ENCODE measurements at regions not wholly inside any gene's neighbourhood (a gene's known extent, or its start where the extent isn't known, plus 50 kb on each side); places are given as distances from the start of the nearest gene placed in this dataset.
A peak's percentile ranks its signal among the peaks of the same experiment; 100 is the strongest.

GRCh38 chr9:3629495-3629894 lies 103.7 kb upstream of the RFX3 start:
- H3K27ac ChIP-seq (ENCODE audit: low read length): no peak overlapping the region
- no peak overlapping the region for H3K9ac ChIP-seq (ENCODE audit: low read length)
- no peaks in the 10 kb centered on the region for H3K36me3 ChIP-seq (replicated peaks; ENCODE audit: low read depth, low read length)
- no peak overlapping the region for H3K4me3 ChIP-seq (ENCODE audit: low read length)
- H3K4me1 ChIP-seq (ENCODE audit: low read length): no peaks in the 10 kb centered on the region
- H2AFZ ChIP-seq (ENCODE audit: low read depth, low read length): no peak overlapping the region
- H3K79me2 ChIP-seq (ENCODE audit: low read length): no peaks in the 10 kb centered on the region
- TF ChIP-seq EZH2phosphoT487 (IDR thresholded peaks at IDR 0.05; ENCODE audit: low read depth) (no peak), CTCF (IDR thresholded peaks at IDR 0.05; ENCODE audit: low read depth, low read length) (no peak)
- no peaks in the 10 kb centered on the region for H3K27me3 ChIP-seq (ENCODE audit: low read depth, low read length)
- no peaks in the 10 kb centered on the region for H3K9me3 ChIP-seq (ENCODE audit: insufficient read depth, low read length)
- no peak overlapping the region for H3K4me2 ChIP-seq (ENCODE audit: low read length)
- no peaks in the 10 kb centered on the region for H4K20me1 ChIP-seq (ENCODE audit: insufficient read depth, low read length)

GRCh38 chr9:3628239-3628638 lies 102.4 kb upstream of the RFX3 start:
- Histone ChIP-seq H3K4me1 (ENCODE audit: low read length) (no peaks in the 10 kb centered on the region), H4K20me1 (ENCODE audit: insufficient read depth, low read length) (no peaks in the 10 kb centered on the region), H3K4me3 (ENCODE audit: low read length) (no peak overlapping the region), H3K4me2 (ENCODE audit: low read length) (no peak overlapping the region), H3K27ac (ENCODE audit: low read length) (no peak overlapping the region), H3K9ac (ENCODE audit: low read length) (no peak overlapping the region), H3K9me3 (ENCODE audit: insufficient read depth, low read length) (no peaks in the 10 kb centered on the region), H3K27me3 (ENCODE audit: low read depth, low read length) (no peaks in the 10 kb centered on the region), H2AFZ (ENCODE audit: low read depth, low read length) (no peak overlapping the region), H3K36me3 (replicated peaks; ENCODE audit: low read depth, low read length) (no peaks in the 10 kb centered on the region), H3K79me2 (ENCODE audit: low read length) (no peaks in the 10 kb centered on the region)
- TF ChIP-seq CTCF (IDR thresholded peaks at IDR 0.05; ENCODE audit: low read depth, low read length): no peak
- no peak for TF ChIP-seq EZH2phosphoT487 (IDR thresholded peaks at IDR 0.05; ENCODE audit: low read depth)

- Histone ChIP-seq H3K36me3 (replicated peaks; ENCODE audit: low read depth, low read length) (no peaks in the 10 kb centered on the region), H3K4me2 (ENCODE audit: low read length) (peak overlapping the region; percentile 66), H3K9ac (ENCODE audit: low read length) (no peak overlapping the region), H2AFZ (ENCODE audit: low read depth, low read length) (no peak overlapping the region), H3K79me2 (ENCODE audit: low read length) (no peaks in the 10 kb centered on the region), H3K9me3 (ENCODE audit: insufficient read depth, low read length) (0 out of 2 replicates have a peak, but pooled peaks cover 3% of the 10 kb centered on the region), H3K27ac (ENCODE audit: low read length) (no peak overlapping the region), H4K20me1 (ENCODE audit: insufficient read depth, low read length) (no peaks in the 10 kb centered on the region), H3K27me3 (ENCODE audit: low read depth, low read length) (peaks cover 28% of the 10 kb centered on the region), H3K4me3 (ENCODE audit: low read length) (peak overlapping the region; percentile 36), H3K4me1 (ENCODE audit: low read length) (peaks cover 12% of the 10 kb centered on the region)
- TF ChIP-seq EZH2phosphoT487 (IDR thresholded peaks at IDR 0.05; ENCODE audit: low read depth) (no peak), CTCF (IDR thresholded peaks at IDR 0.05; ENCODE audit: low read depth, low read length) (no peak)
These were observed 82.2 kb upstream of the RFX3 start for GRCh38 chr9:3608011-3608410.

- H3K27me3 ChIP-seq (ENCODE audit: low read depth, low read length): no peaks in the 10 kb centered on the region; the same call in 1 of the 2 replicates
These were observed 74.9 kb upstream of the RFX3 start for GRCh38 chr9:3600672-3601071.

More at GRCh38 chr9:3600672-3601071, 74.9 kb upstream of the RFX3 start:
- H3K9ac ChIP-seq (ENCODE audit: low read length): no peak overlapping the region
- no peaks in the 10 kb centered on the region for H3K4me1 ChIP-seq (ENCODE audit: low read length)
- H3K9me3 ChIP-seq (ENCODE audit: insufficient read depth, low read length): no peaks in the 10 kb centered on the region
- no peaks in the 10 kb centered on the region for H3K36me3 ChIP-seq (replicated peaks; ENCODE audit: low read depth, low read length)
- TF ChIP-seq CTCF (IDR thresholded peaks at IDR 0.05; ENCODE audit: low read depth, low read length): no peak
- no peak for TF ChIP-seq EZH2phosphoT487 (IDR thresholded peaks at IDR 0.05; ENCODE audit: low read depth)
- no peak overlapping the region for H3K27ac ChIP-seq (ENCODE audit: low read length)
- no peak overlapping the region for H3K4me3 ChIP-seq (ENCODE audit: low read length)
- no peaks in the 10 kb centered on the region for H3K79me2 ChIP-seq (ENCODE audit: low read length)
- H2AFZ ChIP-seq (ENCODE audit: low read depth, low read length): no peak overlapping the region
- no peaks in the 10 kb centered on the region for H4K20me1 ChIP-seq (ENCODE audit: insufficient read depth, low read length)
- no peak overlapping the region for H3K4me2 ChIP-seq (ENCODE audit: low read length)
